Endothelial cell of umbilical vein (primary cell): ENCODE measurements at regions not wholly inside any gene's neighbourhood (a gene's known extent, or its start where the extent isn't known, plus 50 kb on each side); places are given as distances from the start of the nearest gene placed in this dataset.

Experiments
- BruUV-seq: library from RNA; stranded (reverse); fragments of 400-500 nt; replicated peaks from 2 replicates; lab custom pipeline; 2021; lab: Mats Ljungman, UMichigan
- CTCF ChIA-PET: fragments of 300-600, 350-600 bp; sonication (Branson Sonifier 250); formaldehyde crosslinking; loops from one replicate; lab custom pipeline; 2021; ENCODE audit warnings: antibody characterized with exemption, inconsistent platforms; lab: Charles Lee
- POLR2A ChIA-PET: fragments of 300-600, 350-600 bp; sonication (Branson Sonifier 250); formaldehyde crosslinking; loops from one replicate; lab custom pipeline; 2021; ENCODE audit warnings: antibody characterized with exemption, inconsistent platforms; lab: Charles Lee
- DNase-seq: peaks from one replicate; pipeline ENCODE4 v3.0.0-alpha.2; 2011; ENCODE audit warnings: low read depth, low spot score
- FAIRE-seq: peaks from 2 replicates; lab custom pipeline; 2011; peaks lifted over from hg19 to GRCh38; lab: Jason Lieb, UNC
- H2AFZ ChIP-seq: 2 replicates; pipeline ENCODE4 v1.6.0; 2012; ENCODE audit warnings: low read depth, low read length, control low read depth, inconsistent platforms
- H3K27ac ChIP-seq: 2 replicates; pipeline ENCODE4 v1.5.1; 2011; ENCODE audit warnings: low read depth, mild to moderate bottlenecking, control low read depth, low read length, moderate library complexity; ENCODE audit not compliant: insufficient read depth
- H3K27me3 ChIP-seq, 2 experiments: 2 replicates each; pipeline versions ENCODE4 v1.6.0 to v1.6.1; 2011; ENCODE audit warnings: low read length in 2 of 2, mixed read lengths in 1 of 2; ENCODE audit not compliant: control insufficient read depth in 2 of 2, insufficient read depth in 2 of 2
- H3K36me3 ChIP-seq, 2 experiments: 2 replicates in 1 of 2; 3 replicates in 1 of 2; pipeline ENCODE4 v1.5.1; 2011; ENCODE audit warnings: low read length in 2 of 2, mild to moderate bottlenecking in 1 of 2, moderate library complexity in 1 of 2; ENCODE audit not compliant: control insufficient read depth in 2 of 2, insufficient read depth in 2 of 2; ENCODE audit errors: extremely low read depth in 1 of 2
- H3K4me1 ChIP-seq: 3 replicates; pipeline ENCODE4 v1.5.1; 2011; ENCODE audit warnings: mild to moderate bottlenecking, low read length; ENCODE audit not compliant: control insufficient read depth, insufficient read depth; ENCODE audit errors: extremely low read depth
- H3K4me2 ChIP-seq: 2 replicates; pipeline ENCODE4 v1.6.1; 2011; ENCODE audit warnings: low read length, control low read depth, mixed read lengths; ENCODE audit not compliant: insufficient read depth
- H3K4me3 ChIP-seq, 3 experiments: fragments of 200-600 bp in 1 of 3; sonication (generic), shearing (Covaris generic) in 1 of 3; replicated peaks in 1 of 3; 2 replicates each; pipeline ENCODE4 v1.5.1; 2011 to 2016; ENCODE audit warnings: control low read depth in 3 of 3, low read length in 3 of 3, mild to moderate bottlenecking in 2 of 3, inconsistent platforms in 1 of 3, low read depth in 1 of 3, moderate library complexity in 1 of 3; ENCODE audit not compliant: insufficient read depth in 1 of 3
- H3K79me2 ChIP-seq: 2 replicates; pipeline ENCODE4 v1.6.0; 2012; ENCODE audit warnings: low read length, inconsistent platforms; ENCODE audit not compliant: control insufficient read depth, insufficient read depth
- H3K9ac ChIP-seq: replicated peaks from 2 replicates; pipeline ENCODE3; 2011; ENCODE audit warnings: low read length, control low read depth; ENCODE audit not compliant: insufficient read depth; ENCODE audit errors: extremely low read depth
- H3K9me1 ChIP-seq: replicated peaks from 3 replicates; pipeline ENCODE4 v1.6.0; 2011; ENCODE audit warnings: mild to moderate bottlenecking, low read length; ENCODE audit not compliant: control insufficient read depth, insufficient read depth; ENCODE audit errors: extremely low read depth
- H3K9me3 ChIP-seq: replicated peaks from 2 replicates; pipeline ENCODE4 v1.5.1; 2012; ENCODE audit warnings: low read length, inconsistent platforms; ENCODE audit not compliant: control insufficient read depth, insufficient read depth
- H4K20me1 ChIP-seq: replicated peaks from 2 replicates; pipeline ENCODE3; 2011; ENCODE audit warnings: mild to moderate bottlenecking, low read length; ENCODE audit not compliant: control insufficient read depth, insufficient read depth; ENCODE audit errors: extremely low read depth
- EZH2 ChIP-seq: IDR thresholded peaks from 2 replicates; pipeline ENCODE4 v1.6.1; 2012; ENCODE audit warnings: borderline replicate concordance, low read depth, mild to moderate bottlenecking, moderate library complexity, low read length, inconsistent platforms; ENCODE audit not compliant: severe bottlenecking
- GATA2 ChIP-seq: IDR thresholded peaks from 2 replicates; pipeline ENCODE4 v1.7.0; 2011; ENCODE audit warnings: low read depth, mild to moderate bottlenecking, moderate library complexity, mixed read lengths, low read length; ENCODE audit not compliant: insufficient read length, insufficient read depth
- JUN ChIP-seq: IDR thresholded peaks from 2 replicates; pipeline ENCODE4 v1.6.1; 2011; ENCODE audit warnings: borderline replicate concordance, low read depth; ENCODE audit not compliant: insufficient read length, insufficient read depth
- POLR2A ChIP-seq: IDR thresholded peaks from 2 replicates; pipeline ENCODE4 v1.6.1; 2012; ENCODE audit warnings: low read depth, mild to moderate bottlenecking, control low read depth, low read length
- POLR2AphosphoS5 ChIP-seq: IDR thresholded peaks from 2 replicates; pipeline ENCODE4 v1.6.1; 2012; ENCODE audit warnings: low read depth, mild to moderate bottlenecking, control low read depth, low read length, moderate library complexity; ENCODE audit not compliant: insufficient read depth
- dilution Hi-C: fragments of 300-500 bp; cut with MboI; formaldehyde crosslinking; loops from one replicate; pipeline ENCODE4 v1.15.0; 2019; ENCODE audit warnings: low sequenced_read_pairs; ENCODE audit not compliant: extremely low pct_ligation_motif_present
- intact Hi-C: fragments of 100-400 bp; cut with micrococcal nuclease; formaldehyde crosslinking; loops from one replicate; pipeline ENCODE4 v1.10.0; 2022
- TF ChIP-seq, protein P1 (sequence below): IDR thresholded peaks from 2 replicates; pipeline ENCODE4 v1.6.1; 2011; ENCODE audit not compliant: insufficient read depth, insufficient read length
- TF ChIP-seq, protein P2 (sequence below), 2 donors: IDR thresholded peaks; 1 replicate in 1 of 2; 2 replicates in 1 of 2; pipeline ENCODE4 v1.5.1; 2011; ENCODE audit warnings: low read length in 2 of 2, mild to moderate bottlenecking in 2 of 2, moderate library complexity in 2 of 2, control low read depth in 1 of 2, inconsistent platforms in 1 of 2, low read depth in 1 of 2; ENCODE audit not compliant: insufficient read depth in 1 of 2; ENCODE audit errors: extremely low read depth in 1 of 2

DNA sequence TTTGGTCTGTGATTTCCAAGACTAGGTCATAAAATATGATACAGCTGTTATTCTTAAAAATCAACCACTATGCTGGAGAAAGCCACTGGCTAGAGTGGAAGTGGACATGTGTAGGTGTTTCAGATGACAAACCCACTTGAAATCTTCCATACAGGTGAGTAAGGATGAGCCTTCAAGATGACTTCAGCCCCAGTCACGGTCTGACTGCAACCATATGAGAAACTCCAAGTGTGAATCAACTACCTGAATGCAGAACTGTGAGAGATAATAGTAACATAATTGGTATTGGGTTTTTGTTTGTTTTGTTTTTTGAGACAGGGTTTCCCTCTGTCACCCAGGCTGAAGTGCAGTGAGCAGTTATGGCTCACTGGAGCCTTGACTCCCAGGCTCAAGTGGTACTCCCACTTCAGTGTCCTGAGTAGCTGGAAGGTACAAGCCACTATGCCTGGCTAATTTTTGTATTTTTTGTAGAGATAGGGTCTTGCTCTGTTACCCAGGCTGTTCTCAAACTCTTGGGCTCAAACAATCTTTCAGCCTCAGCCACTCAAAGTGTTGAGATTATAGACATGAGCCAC, 273.3 kb upstream of the LRIG3 start:
- dilution Hi-C loops, result no loop called here
- H3K9me3 ChIP-seq, result no peaks in the 10 kb centered on the region
- no peak for DNase-seq
- H3K4me2 ChIP-seq, result no peak overlapping the region
- H3K36me3 ChIP-seq, result no peaks in the 10 kb centered on the region
- no peak overlapping the region for H3K27ac ChIP-seq
- H3K79me2 ChIP-seq, result no peaks in the 10 kb centered on the region
- no TSS peak for BruUV-seq
- no peak overlapping the region for H2AFZ ChIP-seq
- H3K9ac ChIP-seq, result no peak overlapping the region
- no peaks in the 10 kb centered on the region for H3K9me1 ChIP-seq
- TF ChIP-seq, protein P1, sequence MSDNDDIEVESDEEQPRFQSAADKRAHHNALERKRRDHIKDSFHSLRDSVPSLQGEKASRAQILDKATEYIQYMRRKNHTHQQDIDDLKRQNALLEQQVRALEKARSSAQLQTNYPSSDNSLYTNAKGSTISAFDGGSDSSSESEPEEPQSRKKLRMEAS, result no peak
- TF ChIP-seq GATA2 (no peak), JUN (no peak), POLR2AphosphoS5 (no peak), EZH2 (no peak)
- CTCF ChIA-PET, result interaction anchor here (1.2 kb wide), 1 partner anchor 29 kb away, joined by 4 read pairs; no protein-coding TSS in a partner anchor
- H4K20me1 ChIP-seq, result no peaks in the 10 kb centered on the region
- no peaks in the 10 kb centered on the region for H3K4me1 ChIP-seq
- H3K27me3 ChIP-seq, result peaks cover 0 to 2% of the 10 kb centered on the region in 2 experiments
- POLR2A ChIA-PET, result no interaction called here
- no peak for FAIRE-seq
- intact Hi-C loops, result no loop called here
- H3K4me3 ChIP-seq, result no peak overlapping the region

DNA sequence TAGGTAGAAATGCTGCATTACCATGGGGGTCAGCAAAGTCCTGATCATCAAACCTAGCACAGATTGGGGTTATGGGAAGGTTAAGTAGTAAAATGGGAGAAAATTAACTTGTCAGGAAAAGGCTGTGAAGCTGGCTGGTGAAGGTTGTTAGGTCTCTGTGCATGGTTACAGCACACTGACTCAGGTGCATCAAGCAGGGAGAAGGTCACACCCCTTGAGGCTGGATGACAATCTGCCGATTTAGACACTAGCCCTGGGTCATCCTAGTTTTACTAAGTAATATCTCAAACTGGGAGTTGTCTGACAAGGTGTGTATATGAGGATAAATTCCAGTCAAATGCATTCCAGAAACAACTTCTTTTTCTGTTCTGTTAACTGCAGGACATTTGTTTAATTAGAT, 271.1 kb upstream of the LRIG3 start:
- TF ChIP-seq POLR2A, result no peak
- no peak for TF ChIP-seq JUN
- TF ChIP-seq, protein P2, sequence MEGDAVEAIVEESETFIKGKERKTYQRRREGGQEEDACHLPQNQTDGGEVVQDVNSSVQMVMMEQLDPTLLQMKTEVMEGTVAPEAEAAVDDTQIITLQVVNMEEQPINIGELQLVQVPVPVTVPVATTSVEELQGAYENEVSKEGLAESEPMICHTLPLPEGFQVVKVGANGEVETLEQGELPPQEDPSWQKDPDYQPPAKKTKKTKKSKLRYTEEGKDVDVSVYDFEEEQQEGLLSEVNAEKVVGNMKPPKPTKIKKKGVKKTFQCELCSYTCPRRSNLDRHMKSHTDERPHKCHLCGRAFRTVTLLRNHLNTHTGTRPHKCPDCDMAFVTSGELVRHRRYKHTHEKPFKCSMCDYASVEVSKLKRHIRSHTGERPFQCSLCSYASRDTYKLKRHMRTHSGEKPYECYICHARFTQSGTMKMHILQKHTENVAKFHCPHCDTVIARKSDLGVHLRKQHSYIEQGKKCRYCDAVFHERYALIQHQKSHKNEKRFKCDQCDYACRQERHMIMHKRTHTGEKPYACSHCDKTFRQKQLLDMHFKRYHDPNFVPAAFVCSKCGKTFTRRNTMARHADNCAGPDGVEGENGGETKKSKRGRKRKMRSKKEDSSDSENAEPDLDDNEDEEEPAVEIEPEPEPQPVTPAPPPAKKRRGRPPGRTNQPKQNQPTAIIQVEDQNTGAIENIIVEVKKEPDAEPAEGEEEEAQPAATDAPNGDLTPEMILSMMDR (IDR thresholded peaks at IDR 0.05; ENCODE audit: extremely low read depth in 1 of 2, insufficient read depth in 1 of 2, low read depth in 1 of 2, low read length in 2 of 2), result no peak
- no peaks in the 10 kb centered on the region for H3K4me1 ChIP-seq
- peaks cover 2 to 3% of the 10 kb centered on the region in 2 experiments for H3K27me3 ChIP-seq
- no peak overlapping the region for H3K27ac ChIP-seq
- no peak overlapping the region for H2AFZ ChIP-seq
- no peaks in the 10 kb centered on the region for H4K20me1 ChIP-seq
- no peaks in the 10 kb centered on the region for H3K79me2 ChIP-seq
- no peaks in the 10 kb centered on the region for H3K9me3 ChIP-seq
- no peak overlapping the region for H3K4me3 ChIP-seq
- BruUV-seq, result no TSS peak
- dilution Hi-C loops, result no loop called here
- intact Hi-C loops, result no loop called here
- no peaks in the 10 kb centered on the region for H3K36me3 ChIP-seq
- H3K9ac ChIP-seq, result no peak overlapping the region
- DNase-seq (no peak), FAIRE-seq (no peak)
- ChIA-PET CTCF (interaction anchor here (0.8 to 1.7 kb wide), 4 partner anchors 11 to 27 kb away, joined by 3 read pairs; no protein-coding TSS in a partner anchor), POLR2A (no interaction called here)
- no peaks in the 10 kb centered on the region for H3K9me1 ChIP-seq
- no peak overlapping the region for H3K4me2 ChIP-seq
